ENCODE measurements at regions not wholly inside any gene's neighbourhood (a gene's known extent, or its start where the extent isn't known, plus 50 kb on each side); places are given as distances from the start of the nearest gene placed in this dataset.

DNA sequence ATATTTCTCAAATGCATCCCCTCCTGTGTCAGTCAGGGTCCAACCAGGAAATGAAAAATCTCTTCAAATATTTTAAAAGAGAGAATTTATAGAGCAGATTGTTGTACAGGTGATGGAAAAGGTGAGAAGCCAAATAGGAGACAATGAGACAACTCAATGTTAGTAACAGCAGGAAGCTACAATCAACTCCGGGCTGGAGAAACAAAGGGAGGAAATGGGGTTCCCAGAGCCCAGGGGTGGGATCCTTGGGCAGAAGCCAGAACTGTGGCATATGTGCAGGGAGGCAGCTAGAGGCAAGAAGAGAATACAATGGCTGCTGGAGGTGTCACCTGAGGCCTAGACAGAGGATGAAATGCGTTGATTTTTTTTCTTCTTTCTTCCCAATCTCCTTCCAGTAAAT is 361.8 kb upstream of the ACTBL2 start:
- H2AFZ ChIP-seq: no peak overlapping the region
- H3K36me3 ChIP-seq (replicated peaks; ENCODE audit: insufficient read depth, low read depth): no peaks in the 10 kb centered on the region
- no peak overlapping the region for H3K4me3 ChIP-seq
- H3K9me3 ChIP-seq (ENCODE audit: low read depth): no peaks in the 10 kb centered on the region
- H3K27ac ChIP-seq: no peak overlapping the region
- no peaks in the 10 kb centered on the region for H3K9me2 ChIP-seq (replicated peaks; ENCODE audit: insufficient read depth)
- no peaks in the 10 kb centered on the region for H3K4me1 ChIP-seq (ENCODE audit: insufficient read depth)
- H3K79me2 ChIP-seq: no peaks in the 10 kb centered on the region
- WGBS (ENCODE audit: low lambda C conversion rate, missing lambda C conversion rate): 78% methylated on average over 2 of the region's 2 CpGs
- TF ChIP-seq EZH2phosphoT487 (IDR thresholded peaks at IDR 0.05; ENCODE audit: low read depth, severe bottlenecking, unreplicated experiment): no peak
- no peak for TF ChIP-seq EZH2 (IDR thresholded peaks at IDR 0.05; ENCODE audit: borderline replicate concordance)
- TF ChIP-seq, protein P1, sequence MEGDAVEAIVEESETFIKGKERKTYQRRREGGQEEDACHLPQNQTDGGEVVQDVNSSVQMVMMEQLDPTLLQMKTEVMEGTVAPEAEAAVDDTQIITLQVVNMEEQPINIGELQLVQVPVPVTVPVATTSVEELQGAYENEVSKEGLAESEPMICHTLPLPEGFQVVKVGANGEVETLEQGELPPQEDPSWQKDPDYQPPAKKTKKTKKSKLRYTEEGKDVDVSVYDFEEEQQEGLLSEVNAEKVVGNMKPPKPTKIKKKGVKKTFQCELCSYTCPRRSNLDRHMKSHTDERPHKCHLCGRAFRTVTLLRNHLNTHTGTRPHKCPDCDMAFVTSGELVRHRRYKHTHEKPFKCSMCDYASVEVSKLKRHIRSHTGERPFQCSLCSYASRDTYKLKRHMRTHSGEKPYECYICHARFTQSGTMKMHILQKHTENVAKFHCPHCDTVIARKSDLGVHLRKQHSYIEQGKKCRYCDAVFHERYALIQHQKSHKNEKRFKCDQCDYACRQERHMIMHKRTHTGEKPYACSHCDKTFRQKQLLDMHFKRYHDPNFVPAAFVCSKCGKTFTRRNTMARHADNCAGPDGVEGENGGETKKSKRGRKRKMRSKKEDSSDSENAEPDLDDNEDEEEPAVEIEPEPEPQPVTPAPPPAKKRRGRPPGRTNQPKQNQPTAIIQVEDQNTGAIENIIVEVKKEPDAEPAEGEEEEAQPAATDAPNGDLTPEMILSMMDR (IDR thresholded peaks at IDR 0.05; ENCODE audit: poor library complexity): no peak
- DNase-seq (ENCODE audit: low spot score): no peak
- H4K20me1 ChIP-seq (ENCODE audit: insufficient read depth, poor library complexity, severe bottlenecking): no peaks in the 10 kb centered on the region
- H3K4me2 ChIP-seq: no peak overlapping the region
- H3K27me3 ChIP-seq: no peaks in the 10 kb centered on the region

DNA sequence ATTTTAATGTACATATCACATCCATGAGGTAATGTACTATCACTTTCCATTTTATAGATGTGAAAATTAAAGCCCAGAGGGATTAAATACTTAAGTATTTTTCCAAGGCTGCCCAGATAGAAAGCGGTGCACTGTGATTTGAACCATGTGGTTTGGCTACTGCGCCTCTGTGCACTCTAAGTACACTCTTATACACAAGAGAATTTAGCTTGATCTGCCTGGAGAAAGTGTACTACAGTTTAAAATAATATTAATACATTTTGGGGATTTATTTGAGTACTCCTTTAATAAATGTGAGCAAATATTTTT is 360.4 kb upstream of the ACTBL2 start:
- Histone ChIP-seq H3K9me3 (ENCODE audit: low read depth) (no peaks in the 10 kb centered on the region), H3K9me2 (replicated peaks; ENCODE audit: insufficient read depth) (no peaks in the 10 kb centered on the region), H3K4me3 (no peak overlapping the region), H2AFZ (no peak overlapping the region), H3K27ac (no peak overlapping the region), H3K4me1 (ENCODE audit: insufficient read depth) (no peaks in the 10 kb centered on the region), H3K27me3 (no peaks in the 10 kb centered on the region), H3K36me3 (replicated peaks; ENCODE audit: insufficient read depth, low read depth) (no peaks in the 10 kb centered on the region), H4K20me1 (ENCODE audit: insufficient read depth, poor library complexity, severe bottlenecking) (no peaks in the 10 kb centered on the region), H3K4me2 (no peak overlapping the region), H3K79me2 (no peaks in the 10 kb centered on the region)
- WGBS (ENCODE audit: low lambda C conversion rate, missing lambda C conversion rate): 73% methylated on average over 2 of the region's 2 CpGs
- no peak for TF ChIP-seq EZH2 (IDR thresholded peaks at IDR 0.05; ENCODE audit: borderline replicate concordance)
- TF ChIP-seq, protein P1 (IDR thresholded peaks at IDR 0.05; ENCODE audit: poor library complexity): no peak
- no peak for TF ChIP-seq EZH2phosphoT487 (IDR thresholded peaks at IDR 0.05; ENCODE audit: low read depth, severe bottlenecking, unreplicated experiment)
- DNase-seq (ENCODE audit: low spot score): no peak

GRCh38 chr5:57842364-57843058 is 359.9 kb upstream of the ACTBL2 start:
- H2AFZ ChIP-seq: no peak overlapping the region
- H3K79me2 ChIP-seq: no peaks in the 10 kb centered on the region
- no peaks in the 10 kb centered on the region for H3K9me3 ChIP-seq (ENCODE audit: low read depth)
- H3K9me2 ChIP-seq (replicated peaks; ENCODE audit: insufficient read depth): no peaks in the 10 kb centered on the region
- peak overlapping the region; percentile 49 for H3K27ac ChIP-seq
- no peaks in the 10 kb centered on the region for H3K27me3 ChIP-seq
- DNase-seq (ENCODE audit: low spot score): no peak
- peak overlapping the region; percentile 4 for H3K4me2 ChIP-seq
- TF ChIP-seq EZH2phosphoT487 (IDR thresholded peaks at IDR 0.05; ENCODE audit: low read depth, severe bottlenecking, unreplicated experiment): no peak
- no peaks in the 10 kb centered on the region for H3K36me3 ChIP-seq (replicated peaks; ENCODE audit: insufficient read depth, low read depth)
- no peaks in the 10 kb centered on the region for H4K20me1 ChIP-seq (ENCODE audit: insufficient read depth, poor library complexity, severe bottlenecking)
- 82% methylated on average over 3 of the region's 3 CpGs for WGBS (ENCODE audit: low lambda C conversion rate, missing lambda C conversion rate)
- no peak overlapping the region for H3K4me3 ChIP-seq
- H3K4me1 ChIP-seq (ENCODE audit: insufficient read depth): no peaks in the 10 kb centered on the region

DNA sequence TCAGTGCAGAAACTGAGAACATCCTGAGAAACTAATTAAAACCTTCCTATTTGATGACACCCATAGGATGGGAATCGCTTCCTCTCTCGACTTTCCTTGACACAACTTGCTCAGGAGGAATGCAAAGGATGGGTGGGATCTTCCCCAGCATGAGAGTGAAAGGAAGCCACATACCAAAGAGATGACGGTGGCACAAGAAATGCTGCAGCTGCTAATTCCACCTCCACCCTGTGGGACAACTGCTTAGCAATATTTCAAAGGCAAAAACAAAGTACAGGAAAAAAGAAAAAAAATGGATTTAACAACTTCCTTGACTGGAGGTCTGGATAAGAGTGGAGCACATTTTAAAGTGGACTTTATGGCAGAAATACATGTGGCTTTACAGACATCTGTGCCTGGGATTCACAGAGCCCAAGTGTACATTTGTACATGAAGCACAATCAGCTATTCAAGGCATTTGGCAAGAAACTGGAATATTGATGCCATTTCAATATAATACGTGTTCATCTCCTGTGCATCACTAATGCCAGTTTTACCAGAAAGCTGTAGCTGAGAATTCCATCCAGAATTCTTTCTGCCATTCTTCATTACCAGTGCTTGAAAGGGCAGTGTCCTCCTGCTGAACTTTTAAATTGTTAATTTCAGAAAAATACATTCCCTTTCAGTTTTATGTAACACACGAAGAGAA is 359.2 kb upstream of the ACTBL2 start:
- no peak overlapping the region for H2AFZ ChIP-seq

More for the DNA sequence above, 359.2 kb upstream of the ACTBL2 start:
- H3K4me1 ChIP-seq (ENCODE audit: insufficient read depth): no peaks in the 10 kb centered on the region
- H3K36me3 ChIP-seq (replicated peaks; ENCODE audit: insufficient read depth, low read depth): no peaks in the 10 kb centered on the region
- H4K20me1 ChIP-seq (ENCODE audit: insufficient read depth, poor library complexity, severe bottlenecking): no peaks in the 10 kb centered on the region
- H3K4me3 ChIP-seq: no peak overlapping the region
- peak overlapping the region; percentile 49 for H3K27ac ChIP-seq
- WGBS (ENCODE audit: low lambda C conversion rate, missing lambda C conversion rate): 46% methylated on average over 5 of the region's 5 CpGs
- no peak for TF ChIP-seq EZH2phosphoT487 (IDR thresholded peaks at IDR 0.05; ENCODE audit: low read depth, severe bottlenecking, unreplicated experiment)
- TF ChIP-seq, protein P1 (IDR thresholded peaks at IDR 0.05; ENCODE audit: poor library complexity): no peak
- TF ChIP-seq EZH2 (IDR thresholded peaks at IDR 0.05; ENCODE audit: borderline replicate concordance): no peak
- peak; percentile 66 for DNase-seq (ENCODE audit: low spot score)
- H3K9me2 ChIP-seq (replicated peaks; ENCODE audit: insufficient read depth): no peaks in the 10 kb centered on the region
- H3K27me3 ChIP-seq: no peaks in the 10 kb centered on the region
- peak overlapping the region; percentile 4 for H3K4me2 ChIP-seq
- H3K9me3 ChIP-seq (ENCODE audit: low read depth): no peaks in the 10 kb centered on the region
- H3K79me2 ChIP-seq: no peaks in the 10 kb centered on the region

Data from hepatocyte (in vitro differentiated cells).